ENCODE measurements at regions not wholly inside any gene's neighbourhood (a gene's known extent, or its start where the extent isn't known, plus 50 kb on each side); places are given as distances from the start of the nearest gene placed in this dataset.

GRCh38 chr16:85379041-85380001, 233.8 kb upstream of the GSE1 start:
- TF ChIP-seq CTCF (conservative IDR thresholded peaks at IDR 0.05; ENCODE audit: low read length) (no peak), EZH2phosphoT487 (IDR thresholded peaks at IDR 0.05; ENCODE audit: borderline replicate concordance) (no peak)

All from Loucy (cell line).